SK-N-SH treated with all-trans-retinoic acid at 6 μM for 48 hours (cell line): ENCODE measurements at regions not wholly inside any gene's neighbourhood (a gene's known extent, or its start where the extent isn't known, plus 50 kb on each side); places are given as distances from the start of the nearest gene placed in this dataset.

Source experiments
- ATAC-seq: fragments of 200-7000 bp; cut with Tn5 transposase; 3 replicates; pipeline ENCODE4 v1.9.1; 2020; ENCODE audit warnings: mild to moderate bottlenecking, moderate library complexity
- CSDC2 ChIP-seq: fragments of 250-450 bp; sonication (Bioruptor Pico); IDR thresholded peaks from 2 replicates; pipeline ENCODE4 v1.5.0; 2020; ENCODE audit warnings: mild to moderate bottlenecking, moderate library complexity
- ESRRG ChIP-seq: fragments of 250-450 bp; sonication (Bioruptor Pico); IDR thresholded peaks from 2 replicates; pipeline ENCODE4 v1.6.1; 2021; ENCODE audit warnings: mild to moderate bottlenecking
- GLIS3 ChIP-seq: fragments of 250-450 bp; sonication (Bioruptor Pico); IDR thresholded peaks from 2 replicates; pipeline ENCODE4 v1.5.0; 2020; ENCODE audit warnings: mild to moderate bottlenecking, moderate library complexity
- ISL1 ChIP-seq: fragments of 250-450 bp; sonication (Bioruptor Pico); IDR thresholded peaks from 2 replicates; pipeline ENCODE4 v2.1.2; 2022; ENCODE audit warnings: mild to moderate bottlenecking, moderate library complexity
- OSR1 ChIP-seq: fragments of 250-450 bp; sonication (Bioruptor Pico); IDR thresholded peaks from 2 replicates; pipeline ENCODE4 v1.8.0; 2022; ENCODE audit warnings: moderate library complexity, mild to moderate bottlenecking, inconsistent platforms
- PPARA ChIP-seq: fragments of 250-450 bp; sonication (Bioruptor Pico); IDR thresholded peaks from 2 replicates; pipeline ENCODE4 v1.5.0; 2020; ENCODE audit warnings: mild to moderate bottlenecking, borderline replicate concordance
- ZC3H10 ChIP-seq: fragments of 250-450 bp; sonication (Bioruptor Pico); IDR thresholded peaks from 2 replicates; pipeline ENCODE4 v1.5.1; 2021; ENCODE audit warnings: mild to moderate bottlenecking, moderate library complexity
- ZFP3 ChIP-seq: fragments of 250-450 bp; sonication (Bioruptor Pico); IDR thresholded peaks from 2 replicates; pipeline ENCODE4 v1.5.0; 2020; ENCODE audit warnings: mild to moderate bottlenecking, moderate library complexity
- ZFP30 ChIP-seq: fragments of 450-650 bp; formaldehyde crosslinking; IDR thresholded peaks from 2 replicates; pipeline ENCODE4 v1.5.0; 2022; ENCODE audit warnings: mild to moderate bottlenecking, moderate library complexity
- ZNF70 ChIP-seq: fragments of 450-650 bp; formaldehyde crosslinking; IDR thresholded peaks from 2 replicates; pipeline ENCODE4 v1.5.0; 2020; ENCODE audit warnings: mild to moderate bottlenecking, moderate library complexity
- ZNF8 ChIP-seq: fragments of 450-650 bp; formaldehyde crosslinking; IDR thresholded peaks from 2 replicates; pipeline ENCODE4 v1.5.0; 2020; ENCODE audit warnings: mild to moderate bottlenecking, moderate library complexity
- TF ChIP-seq, protein P1 (sequence below): fragments of 250-450 bp; sonication (Bioruptor Pico); IDR thresholded peaks from 2 replicates; pipeline ENCODE4 v1.5.0; 2020; ENCODE audit warnings: mild to moderate bottlenecking, moderate library complexity
- TF ChIP-seq, protein P2 (sequence below): fragments of 250-450 bp; sonication (Bioruptor Pico); IDR thresholded peaks from 2 replicates; pipeline ENCODE4 v1.5.1; 2020; ENCODE audit warnings: low read depth, mild to moderate bottlenecking, moderate library complexity
- TF ChIP-seq, protein P3 (sequence below): fragments of 250-450 bp; sonication (Bioruptor Pico); IDR thresholded peaks from 2 replicates; pipeline ENCODE4 v1.8.0; 2020; ENCODE audit warnings: mild to moderate bottlenecking, moderate library complexity, borderline replicate concordance
- TF ChIP-seq, protein P4 (sequence below): fragments of 250-450 bp; sonication (Bioruptor Pico); IDR thresholded peaks from 2 replicates; pipeline ENCODE4 v1.8.0; 2021; ENCODE audit warnings: low read depth, mild to moderate bottlenecking, moderate library complexity, borderline replicate concordance

GRCh38 chr9:107685376-107685775 lies 195.8 kb upstream of the KLF4 start (continued):
- TF ChIP-seq, protein P1, sequence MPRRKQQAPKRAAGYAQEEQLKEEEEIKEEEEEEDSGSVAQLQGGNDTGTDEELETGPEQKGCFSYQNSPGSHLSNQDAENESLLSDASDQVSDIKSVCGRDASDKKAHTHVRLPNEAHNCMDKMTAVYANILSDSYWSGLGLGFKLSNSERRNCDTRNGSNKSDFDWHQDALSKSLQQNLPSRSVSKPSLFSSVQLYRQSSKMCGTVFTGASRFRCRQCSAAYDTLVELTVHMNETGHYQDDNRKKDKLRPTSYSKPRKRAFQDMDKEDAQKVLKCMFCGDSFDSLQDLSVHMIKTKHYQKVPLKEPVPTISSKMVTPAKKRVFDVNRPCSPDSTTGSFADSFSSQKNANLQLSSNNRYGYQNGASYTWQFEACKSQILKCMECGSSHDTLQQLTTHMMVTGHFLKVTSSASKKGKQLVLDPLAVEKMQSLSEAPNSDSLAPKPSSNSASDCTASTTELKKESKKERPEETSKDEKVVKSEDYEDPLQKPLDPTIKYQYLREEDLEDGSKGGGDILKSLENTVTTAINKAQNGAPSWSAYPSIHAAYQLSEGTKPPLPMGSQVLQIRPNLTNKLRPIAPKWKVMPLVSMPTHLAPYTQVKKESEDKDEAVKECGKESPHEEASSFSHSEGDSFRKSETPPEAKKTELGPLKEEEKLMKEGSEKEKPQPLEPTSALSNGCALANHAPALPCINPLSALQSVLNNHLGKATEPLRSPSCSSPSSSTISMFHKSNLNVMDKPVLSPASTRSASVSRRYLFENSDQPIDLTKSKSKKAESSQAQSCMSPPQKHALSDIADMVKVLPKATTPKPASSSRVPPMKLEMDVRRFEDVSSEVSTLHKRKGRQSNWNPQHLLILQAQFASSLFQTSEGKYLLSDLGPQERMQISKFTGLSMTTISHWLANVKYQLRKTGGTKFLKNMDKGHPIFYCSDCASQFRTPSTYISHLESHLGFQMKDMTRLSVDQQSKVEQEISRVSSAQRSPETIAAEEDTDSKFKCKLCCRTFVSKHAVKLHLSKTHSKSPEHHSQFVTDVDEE (CRISPR knock-in tag) = no peak
- TF ChIP-seq, protein P2, sequence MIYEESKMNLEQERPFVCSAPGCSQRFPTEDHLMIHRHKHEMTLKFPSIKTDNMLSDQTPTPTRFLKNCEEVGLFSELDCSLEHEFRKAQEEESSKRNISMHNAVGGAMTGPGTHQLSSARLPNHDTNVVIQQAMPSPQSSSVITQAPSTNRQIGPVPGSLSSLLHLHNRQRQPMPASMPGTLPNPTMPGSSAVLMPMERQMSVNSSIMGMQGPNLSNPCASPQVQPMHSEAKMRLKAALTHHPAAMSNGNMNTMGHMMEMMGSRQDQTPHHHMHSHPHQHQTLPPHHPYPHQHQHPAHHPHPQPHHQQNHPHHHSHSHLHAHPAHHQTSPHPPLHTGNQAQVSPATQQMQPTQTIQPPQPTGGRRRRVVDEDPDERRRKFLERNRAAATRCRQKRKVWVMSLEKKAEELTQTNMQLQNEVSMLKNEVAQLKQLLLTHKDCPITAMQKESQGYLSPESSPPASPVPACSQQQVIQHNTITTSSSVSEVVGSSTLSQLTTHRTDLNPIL (CRISPR knock-in tag) = no peak
- TF ChIP-seq, all 23 proteins: peak for 0

- TF ChIP-seq ZFP30 (CRISPR knock-in tag) (no peak), ZNF8 (CRISPR knock-in tag) (no peak), CSDC2 (CRISPR knock-in tag) (no peak), GLIS3 (no peak), OSR1 (CRISPR knock-in tag) (no peak)
- TF ChIP-seq, protein P2 (CRISPR knock-in tag) = no peak
- TF ChIP-seq, protein P3, sequence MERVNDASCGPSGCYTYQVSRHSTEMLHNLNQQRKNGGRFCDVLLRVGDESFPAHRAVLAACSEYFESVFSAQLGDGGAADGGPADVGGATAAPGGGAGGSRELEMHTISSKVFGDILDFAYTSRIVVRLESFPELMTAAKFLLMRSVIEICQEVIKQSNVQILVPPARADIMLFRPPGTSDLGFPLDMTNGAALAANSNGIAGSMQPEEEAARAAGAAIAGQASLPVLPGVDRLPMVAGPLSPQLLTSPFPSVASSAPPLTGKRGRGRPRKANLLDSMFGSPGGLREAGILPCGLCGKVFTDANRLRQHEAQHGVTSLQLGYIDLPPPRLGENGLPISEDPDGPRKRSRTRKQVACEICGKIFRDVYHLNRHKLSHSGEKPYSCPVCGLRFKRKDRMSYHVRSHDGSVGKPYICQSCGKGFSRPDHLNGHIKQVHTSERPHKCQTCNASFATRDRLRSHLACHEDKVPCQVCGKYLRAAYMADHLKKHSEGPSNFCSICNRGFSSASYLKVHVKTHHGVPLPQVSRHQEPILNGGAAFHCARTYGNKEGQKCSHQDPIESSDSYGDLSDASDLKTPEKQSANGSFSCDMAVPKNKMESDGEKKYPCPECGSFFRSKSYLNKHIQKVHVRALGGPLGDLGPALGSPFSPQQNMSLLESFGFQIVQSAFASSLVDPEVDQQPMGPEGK = no peak
- TF ChIP-seq, protein P4, sequence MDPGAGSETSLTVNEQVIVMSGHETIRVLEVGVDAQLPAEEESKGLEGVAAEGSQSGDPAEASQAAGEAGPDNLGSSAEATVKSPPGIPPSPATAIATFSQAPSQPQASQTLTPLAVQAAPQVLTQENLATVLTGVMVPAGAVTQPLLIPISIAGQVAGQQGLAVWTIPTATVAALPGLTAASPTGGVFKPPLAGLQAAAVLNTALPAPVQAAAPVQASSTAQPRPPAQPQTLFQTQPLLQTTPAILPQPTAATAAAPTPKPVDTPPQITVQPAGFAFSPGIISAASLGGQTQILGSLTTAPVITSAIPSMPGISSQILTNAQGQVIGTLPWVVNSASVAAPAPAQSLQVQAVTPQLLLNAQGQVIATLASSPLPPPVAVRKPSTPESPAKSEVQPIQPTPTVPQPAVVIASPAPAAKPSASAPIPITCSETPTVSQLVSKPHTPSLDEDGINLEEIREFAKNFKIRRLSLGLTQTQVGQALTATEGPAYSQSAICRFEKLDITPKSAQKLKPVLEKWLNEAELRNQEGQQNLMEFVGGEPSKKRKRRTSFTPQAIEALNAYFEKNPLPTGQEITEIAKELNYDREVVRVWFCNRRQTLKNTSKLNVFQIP (CRISPR knock-in tag) = no peak
- TF ChIP-seq, all 23 proteins: peak for 0
- no peak for ATAC-seq
These were observed 194.7 kb upstream of the KLF4 start for GRCh38 chr9:107684224-107684623.

DNA sequence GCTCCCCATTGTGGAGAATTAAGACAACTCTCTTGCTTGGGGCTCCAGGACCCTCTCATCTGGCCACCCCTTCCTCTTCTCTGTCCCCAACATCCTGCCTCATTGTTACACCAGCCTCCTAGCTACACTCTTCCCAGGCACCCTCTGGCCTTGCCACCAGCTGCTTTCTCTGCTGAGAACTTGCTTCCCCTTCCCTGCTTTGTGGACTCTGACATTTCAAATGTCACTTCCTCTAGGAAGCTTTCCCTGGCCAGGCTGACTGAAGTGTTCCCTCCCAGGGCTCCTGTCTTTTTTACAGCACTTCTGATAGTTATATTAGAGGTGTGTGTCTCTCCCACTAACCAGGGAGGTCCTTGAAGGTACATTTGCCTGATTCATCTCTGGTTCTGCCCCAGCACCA lies 194.0 kb upstream of the KLF4 start:
- TF ChIP-seq ZC3H10 (CRISPR knock-in tag) = no peak

DNA sequence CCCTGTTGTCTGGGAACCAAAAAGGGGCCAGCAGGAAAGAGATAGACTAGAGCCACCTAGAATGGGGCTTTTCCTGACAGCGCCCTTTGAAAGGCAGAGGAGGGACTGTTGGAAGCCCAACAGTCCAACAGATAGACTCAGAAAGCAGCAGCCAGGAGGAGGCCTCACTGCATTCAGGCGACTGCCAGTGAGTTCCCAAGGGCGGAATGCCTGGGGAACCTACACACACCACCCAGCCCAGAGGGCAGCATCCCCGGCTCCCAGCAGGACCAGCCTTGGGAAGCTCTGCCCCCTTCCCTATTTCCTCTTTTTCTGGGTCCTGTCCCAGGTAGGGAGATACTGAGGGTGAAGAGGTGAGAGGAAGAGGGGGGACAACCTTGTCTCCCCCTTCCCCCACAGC lies 192.4 kb upstream of the KLF4 start:
- ATAC-seq = no peak
- TF ChIP-seq PPARA = no peak
- TF ChIP-seq, protein P1 (CRISPR knock-in tag) = no peak
- TF ChIP-seq, protein P3 = no peak
- no peak for TF ChIP-seq ZFP3 (CRISPR knock-in tag)
- TF ChIP-seq ISL1 = no peak
- no peak for TF ChIP-seq ZNF70 (CRISPR knock-in tag)
- no peak for TF ChIP-seq ESRRG (CRISPR knock-in tag)
- TF ChIP-seq, all 23 proteins: peak for 0

More for the DNA sequence above, 194.0 kb upstream of the KLF4 start:
- no peak for ATAC-seq
